ENCODE measurements at regions not wholly inside any gene's neighbourhood (a gene's known extent, or its start where the extent isn't known, plus 50 kb on each side); places are given as distances from the start of the nearest gene placed in this dataset.

GRCh38 chr20:52256454-52256853 is 64.9 kb upstream of the ZFP64 start:
- TF ChIP-seq CTCF (IDR thresholded peaks at IDR 0.05; ENCODE audit: low read depth, low read length, missing control alignments), result no peak
- no peak overlapping the region for H3K4me3 ChIP-seq (replicated peaks; ENCODE audit: low read depth, low read length)
- no peak for DNase-seq (ENCODE audit: extremely low read depth, low read depth)

- DNase-seq (ENCODE audit: extremely low read depth, low read depth), result no peak
- H3K4me3 ChIP-seq (replicated peaks; ENCODE audit: low read depth, low read length), result no peak overlapping the region
- no peak for TF ChIP-seq CTCF (IDR thresholded peaks at IDR 0.05; ENCODE audit: low read depth, low read length, missing control alignments)
Observed at GRCh38 chr20:52252664-52253063, 61.1 kb upstream of the ZFP64 start.

GRCh38 chr20:52251827-52252226 is 60.2 kb upstream of the ZFP64 start:
- H3K4me3 ChIP-seq (replicated peaks; ENCODE audit: low read depth, low read length), result no peak overlapping the region
- no peak for TF ChIP-seq CTCF (IDR thresholded peaks at IDR 0.05; ENCODE audit: low read depth, low read length, missing control alignments)
- DNase-seq (ENCODE audit: extremely low read depth, low read depth), result no peak

- no peak for DNase-seq (ENCODE audit: extremely low read depth, low read depth)
- TF ChIP-seq CTCF (IDR thresholded peaks at IDR 0.05; ENCODE audit: low read depth, low read length, missing control alignments), result no peak
- H3K4me3 ChIP-seq (replicated peaks; ENCODE audit: low read depth, low read length), result no peak overlapping the region
Observed at GRCh38 chr20:52251136-52251700, 59.6 kb upstream of the ZFP64 start.

GRCh38 chr20:52247548-52247947 is 56.0 kb upstream of the ZFP64 start:
- no peak overlapping the region for H3K4me3 ChIP-seq (replicated peaks; ENCODE audit: low read depth, low read length)
- no peak for DNase-seq (ENCODE audit: extremely low read depth, low read depth)
- TF ChIP-seq CTCF (IDR thresholded peaks at IDR 0.05; ENCODE audit: low read depth, low read length, missing control alignments), result no peak

GRCh38 chr20:52246366-52246765 is 54.8 kb upstream of the ZFP64 start:
- no peak overlapping the region for H3K4me3 ChIP-seq (replicated peaks; ENCODE audit: low read depth, low read length)
- no peak for TF ChIP-seq CTCF (IDR thresholded peaks at IDR 0.05; ENCODE audit: low read depth, low read length, missing control alignments)
- no peak for DNase-seq (ENCODE audit: extremely low read depth, low read depth)

GRCh38 chr20:52244702-52245101 is 53.1 kb upstream of the ZFP64 start:
- DNase-seq (ENCODE audit: extremely low read depth, low read depth), result no peak
- no peak for TF ChIP-seq CTCF (IDR thresholded peaks at IDR 0.05; ENCODE audit: low read depth, low read length, missing control alignments)

More at GRCh38 chr20:52244702-52245101, 53.1 kb upstream of the ZFP64 start:
- no peak overlapping the region for H3K4me3 ChIP-seq (replicated peaks; ENCODE audit: low read depth, low read length)

Measured in HFF-Myc (cell line).